Caco-2 (cell line): ENCODE measurements at regions not wholly inside any gene's neighbourhood (a gene's known extent, or its start where the extent isn't known, plus 50 kb on each side); places are given as distances from the start of the nearest gene placed in this dataset.

Source experiments
- BruUV-seq: library from RNA; stranded (reverse); fragments of 400-500 nt; replicated peaks from 2 replicates; lab custom pipeline; 2021; lab: Mats Ljungman, UMichigan
- CTCF ChIA-PET: fragments of 300-600 bp; sonication (Branson Sonifier 250); formaldehyde crosslinking; loops from one replicate; lab custom pipeline; 2022; ENCODE audit warnings: antibody characterized with exemption; lab: Charles Lee
- POLR2A ChIA-PET: fragments of 300-600 bp; sonication (Branson Sonifier 250); formaldehyde crosslinking; loops from one replicate; lab custom pipeline; 2022; ENCODE audit warnings: antibody characterized with exemption; lab: Charles Lee
- DNase-seq, 2 experiments: peaks; one replicate each; pipeline versions ENCODE4 v3.0.0 to v3.0.0-alpha.2; 2020 to 2022
- H3K27me3 ChIP-seq: replicated peaks from 2 replicates; pipeline ENCODE4 v1.6.0; 2011; ENCODE audit warnings: low read length; ENCODE audit not compliant: control insufficient read depth, insufficient read depth
- H3K36me3 ChIP-seq: 2 replicates; pipeline ENCODE4 v1.5.1; 2011; ENCODE audit warnings: low read length; ENCODE audit not compliant: control insufficient read depth, insufficient read depth
- H3K4me1 ChIP-seq: fragments of 250-450 bp; sonication (Bioruptor Pico); 2 replicates; pipeline ENCODE4 v1.5.1; 2020; ENCODE audit warnings: mild to moderate bottlenecking
- H3K4me3 ChIP-seq: 2 replicates; pipeline ENCODE4 v1.5.1; 2011; ENCODE audit warnings: low read depth, mild to moderate bottlenecking, control low read depth, low read length
- H3K9me3 ChIP-seq: fragments of 250-450 bp; sonication (Bioruptor Pico); 2 replicates; pipeline ENCODE4 v1.5.1; 2020; ENCODE audit warnings: mild to moderate bottlenecking, moderate library complexity
- H3K27ac Mint-ChIP-seq: one replicate; pipeline ENCODE4 v1.8.0; 2022; ENCODE audit warnings: mixed read lengths; ENCODE audit not compliant: unreplicated experiment
- H3K27me3 Mint-ChIP-seq: one replicate; pipeline ENCODE4 v1.8.0; 2022; ENCODE audit warnings: mixed read lengths; ENCODE audit not compliant: insufficient read depth, unreplicated experiment
- H3K36me3 Mint-ChIP-seq: one replicate; pipeline ENCODE4 v1.8.0; 2022; ENCODE audit warnings: mild to moderate bottlenecking, mixed read lengths; ENCODE audit not compliant: insufficient read depth, unreplicated experiment
- H3K4me1 Mint-ChIP-seq: one replicate; pipeline ENCODE4 v1.8.0; 2022; ENCODE audit warnings: low read depth, mixed read lengths; ENCODE audit not compliant: unreplicated experiment
- H3K4me3 Mint-ChIP-seq: one replicate; pipeline ENCODE4 v1.8.0; 2022; ENCODE audit warnings: mild to moderate bottlenecking, moderate library complexity, mixed read lengths; ENCODE audit not compliant: unreplicated experiment
- H3K9me3 Mint-ChIP-seq: one replicate; pipeline ENCODE4 v1.8.0; 2022; ENCODE audit warnings: mixed read lengths; ENCODE audit not compliant: unreplicated experiment
- intact Hi-C: fragments of 100-400 bp; cut with micrococcal nuclease; formaldehyde crosslinking; loops from one replicate; pipeline ENCODE4 v1.10.0; 2022; ENCODE audit not compliant: unreplicated experiment
- TF ChIP-seq, protein P1 (sequence below), 2 experiments: fragments of 200-600 bp in 1 of 2; IDR thresholded peaks; 1 replicate in 1 of 2; 2 replicates in 1 of 2; pipeline versions ENCODE4 v1.5.1 to v1.8.0; 2011 to 2022; ENCODE audit warnings: antibody characterized with exemption in 1 of 2, control low read depth in 1 of 2, inconsistent platforms in 1 of 2, low read depth in 1 of 2, low read length in 1 of 2, mild to moderate bottlenecking in 1 of 2, moderate library complexity in 1 of 2; ENCODE audit not compliant: insufficient read depth in 1 of 2, severe bottlenecking in 1 of 2, unreplicated experiment in 1 of 2

DNA sequence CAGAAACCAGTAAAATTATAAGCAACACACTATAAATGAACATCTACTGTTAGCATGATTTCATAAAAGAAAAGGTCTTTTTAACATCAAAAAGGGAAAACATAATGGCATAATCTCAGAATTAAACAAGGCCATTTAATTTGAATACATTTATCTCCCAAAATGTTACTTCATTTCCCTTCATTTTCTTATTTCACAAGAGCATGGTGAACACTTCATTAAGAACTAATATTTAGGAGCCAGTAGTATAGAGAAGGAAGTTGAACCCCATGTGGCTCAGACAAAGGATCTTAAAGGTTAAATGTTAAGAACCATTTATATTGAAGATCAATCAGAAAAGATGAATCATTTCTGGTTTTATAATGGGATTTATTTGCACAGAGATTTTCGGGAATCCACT, 981.7 kb downstream of the TTLL7 start:
- ChIA-PET CTCF (no interaction called here), POLR2A (no interaction called here)
- BruUV-seq: no TSS peak
- Histone ChIP-seq H3K27me3 (no peaks in the 10 kb centered on the region), H3K36me3 (no peaks in the 10 kb centered on the region), H3K4me1 (no peaks in the 10 kb centered on the region), H3K4me3 (no peak overlapping the region), H3K9me3 (no peaks in the 10 kb centered on the region)
- TF ChIP-seq, protein P1, sequence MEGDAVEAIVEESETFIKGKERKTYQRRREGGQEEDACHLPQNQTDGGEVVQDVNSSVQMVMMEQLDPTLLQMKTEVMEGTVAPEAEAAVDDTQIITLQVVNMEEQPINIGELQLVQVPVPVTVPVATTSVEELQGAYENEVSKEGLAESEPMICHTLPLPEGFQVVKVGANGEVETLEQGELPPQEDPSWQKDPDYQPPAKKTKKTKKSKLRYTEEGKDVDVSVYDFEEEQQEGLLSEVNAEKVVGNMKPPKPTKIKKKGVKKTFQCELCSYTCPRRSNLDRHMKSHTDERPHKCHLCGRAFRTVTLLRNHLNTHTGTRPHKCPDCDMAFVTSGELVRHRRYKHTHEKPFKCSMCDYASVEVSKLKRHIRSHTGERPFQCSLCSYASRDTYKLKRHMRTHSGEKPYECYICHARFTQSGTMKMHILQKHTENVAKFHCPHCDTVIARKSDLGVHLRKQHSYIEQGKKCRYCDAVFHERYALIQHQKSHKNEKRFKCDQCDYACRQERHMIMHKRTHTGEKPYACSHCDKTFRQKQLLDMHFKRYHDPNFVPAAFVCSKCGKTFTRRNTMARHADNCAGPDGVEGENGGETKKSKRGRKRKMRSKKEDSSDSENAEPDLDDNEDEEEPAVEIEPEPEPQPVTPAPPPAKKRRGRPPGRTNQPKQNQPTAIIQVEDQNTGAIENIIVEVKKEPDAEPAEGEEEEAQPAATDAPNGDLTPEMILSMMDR (IDR thresholded peaks at IDR 0.05; ENCODE audit: insufficient read depth in 1 of 2, low read depth in 1 of 2, low read length in 1 of 2, severe bottlenecking in 1 of 2, unreplicated experiment in 1 of 2): no peak
- no peak overlapping the region for H3K4me3 Mint-ChIP-seq
- H3K27ac Mint-ChIP-seq: no peak overlapping the region
- peaks cover 9% of the 10 kb centered on the region for H3K9me3 Mint-ChIP-seq
- H3K4me1 Mint-ChIP-seq: no peaks in the 10 kb centered on the region
- peaks cover 3% of the 10 kb centered on the region for H3K27me3 Mint-ChIP-seq
- intact Hi-C loops: no loop called here
- DNase-seq: no peak
- H3K36me3 Mint-ChIP-seq: no peaks in the 10 kb centered on the region

GRCh38 chr1:83016354-83016849, 982.5 kb downstream of the TTLL7 start:
- H3K27me3 ChIP-seq: no peaks in the 10 kb centered on the region
- H3K27ac Mint-ChIP-seq: no peak overlapping the region
- POLR2A ChIA-PET: no interaction called here
- no peaks in the 10 kb centered on the region for H3K36me3 ChIP-seq
- H3K9me3 ChIP-seq: no peaks in the 10 kb centered on the region
- no peaks in the 10 kb centered on the region for H3K36me3 Mint-ChIP-seq
- TF ChIP-seq, protein P1 (IDR thresholded peaks at IDR 0.05; ENCODE audit: insufficient read depth in 1 of 2, low read depth in 1 of 2, low read length in 1 of 2, severe bottlenecking in 1 of 2, unreplicated experiment in 1 of 2): no peak
- CTCF ChIA-PET: no interaction called here
- H3K4me1 Mint-ChIP-seq: no peaks in the 10 kb centered on the region
- no peaks in the 10 kb centered on the region for H3K4me1 ChIP-seq
- H3K4me3 Mint-ChIP-seq: no peak overlapping the region
- BruUV-seq: no TSS peak
- DNase-seq: no peak
- H3K4me3 ChIP-seq: no peak overlapping the region
- peaks cover 9% of the 10 kb centered on the region for H3K9me3 Mint-ChIP-seq
- intact Hi-C loops: no loop called here
- peaks cover 3% of the 10 kb centered on the region for H3K27me3 Mint-ChIP-seq

DNA sequence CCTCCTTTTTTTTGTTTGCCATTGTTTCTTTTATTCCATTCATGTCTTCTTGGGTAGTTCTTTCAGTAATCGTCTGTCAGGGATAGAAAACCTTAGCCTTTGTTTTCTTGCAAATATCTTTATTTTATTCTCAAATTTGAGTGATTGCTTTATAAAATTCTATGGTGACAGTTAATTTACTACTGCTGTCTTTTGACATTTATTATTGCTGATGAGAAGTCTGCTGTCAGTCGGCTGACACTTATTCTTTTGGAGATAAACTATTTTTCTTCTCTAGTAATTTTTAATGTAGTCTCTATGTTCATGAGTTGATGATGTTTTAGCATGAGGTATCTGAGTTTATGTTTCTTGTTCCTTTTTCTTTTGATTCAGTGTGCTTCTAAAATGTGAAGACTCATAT, 983.8 kb downstream of the TTLL7 start:
- TF ChIP-seq, protein P1 (IDR thresholded peaks at IDR 0.05; ENCODE audit: insufficient read depth in 1 of 2, low read depth in 1 of 2, low read length in 1 of 2, severe bottlenecking in 1 of 2, unreplicated experiment in 1 of 2): no peak
- Histone ChIP-seq H3K4me3 (no peak overlapping the region), H3K36me3 (no peaks in the 10 kb centered on the region), H3K27me3 (no peaks in the 10 kb centered on the region), H3K9me3 (no peaks in the 10 kb centered on the region), H3K4me1 (no peaks in the 10 kb centered on the region)
- ChIA-PET POLR2A (no interaction called here), CTCF (no interaction called here)
- no peaks in the 10 kb centered on the region for H3K4me1 Mint-ChIP-seq
- H3K4me3 Mint-ChIP-seq: no peak overlapping the region
- no TSS peak for BruUV-seq
- H3K27me3 Mint-ChIP-seq: peaks cover 3% of the 10 kb centered on the region
- H3K27ac Mint-ChIP-seq: no peak overlapping the region
- no peak for DNase-seq
- H3K36me3 Mint-ChIP-seq: no peaks in the 10 kb centered on the region
- intact Hi-C loops: no loop called here
- H3K9me3 Mint-ChIP-seq: peaks cover 6% of the 10 kb centered on the region
